ENCODE measurements at regions not wholly inside any gene's neighbourhood (a gene's known extent, or its start where the extent isn't known, plus 50 kb on each side); places are given as distances from the start of the nearest gene placed in this dataset.

GRCh38 chr16:65758620-65759019, 607.9 kb upstream of the CDH5 start:
- Mint-ChIP-seq H3K27me3 (ENCODE audit: low read depth) (no peaks in the 10 kb centered on the region), H3K4me3 (no peak overlapping the region), H3K9me3 (ENCODE audit: insufficient read depth) (no peaks in the 10 kb centered on the region), H3K36me3 (ENCODE audit: low read depth) (no peaks in the 10 kb centered on the region), H3K4me1 (ENCODE audit: low read depth) (no peaks in the 10 kb centered on the region), H3K27ac (no peak overlapping the region)
- DNase-seq (no peak), ATAC-seq (no peak)
- ChIA-PET POLR2A (no interaction called here), CTCF (no interaction called here)

GRCh38 chr16:65757064-65757463, 609.4 kb upstream of the CDH5 start:
- no peak for ATAC-seq
- H3K9me3 Mint-ChIP-seq (ENCODE audit: insufficient read depth) = no peaks in the 10 kb centered on the region
- ChIA-PET POLR2A (no interaction called here), CTCF (no interaction called here)
- H3K4me3 Mint-ChIP-seq = no peak overlapping the region
- H3K27me3 Mint-ChIP-seq (ENCODE audit: low read depth) = no peaks in the 10 kb centered on the region
- no peaks in the 10 kb centered on the region for H3K4me1 Mint-ChIP-seq (ENCODE audit: low read depth)
- no peaks in the 10 kb centered on the region for H3K36me3 Mint-ChIP-seq (ENCODE audit: low read depth)
- no peak overlapping the region for H3K27ac Mint-ChIP-seq
- no peak for DNase-seq

GRCh38 chr16:65756163-65756562, 610.3 kb upstream of the CDH5 start:
- POLR2A ChIA-PET = no interaction called here
- no peak overlapping the region for H3K27ac Mint-ChIP-seq
- no peak overlapping the region for H3K4me3 Mint-ChIP-seq
- H3K36me3 Mint-ChIP-seq (ENCODE audit: low read depth) = no peaks in the 10 kb centered on the region
- ATAC-seq = no peak
- H3K4me1 Mint-ChIP-seq (ENCODE audit: low read depth) = no peaks in the 10 kb centered on the region
- DNase-seq = no peak
- H3K9me3 Mint-ChIP-seq (ENCODE audit: insufficient read depth) = no peaks in the 10 kb centered on the region
- CTCF ChIA-PET = no interaction called here
- H3K27me3 Mint-ChIP-seq (ENCODE audit: low read depth) = no peaks in the 10 kb centered on the region

GRCh38 chr16:65754820-65755691, 611.4 kb upstream of the CDH5 start:
- ChIA-PET CTCF (no interaction called here), POLR2A (no interaction called here)
- H3K4me1 Mint-ChIP-seq (ENCODE audit: low read depth) = no peaks in the 10 kb centered on the region
- no peaks in the 10 kb centered on the region for H3K9me3 Mint-ChIP-seq (ENCODE audit: insufficient read depth)
- H3K36me3 Mint-ChIP-seq (ENCODE audit: low read depth) = no peaks in the 10 kb centered on the region
- DNase-seq = no peak
- no peak for ATAC-seq
- no peak overlapping the region for H3K4me3 Mint-ChIP-seq
- H3K27ac Mint-ChIP-seq = no peak overlapping the region
- no peaks in the 10 kb centered on the region for H3K27me3 Mint-ChIP-seq (ENCODE audit: low read depth)

- H3K27me3 Mint-ChIP-seq (ENCODE audit: low read depth) = no peaks in the 10 kb centered on the region
- no peaks in the 10 kb centered on the region for H3K4me1 Mint-ChIP-seq (ENCODE audit: low read depth)
- ChIA-PET POLR2A (no interaction called here), CTCF (no interaction called here)
- H3K36me3 Mint-ChIP-seq (ENCODE audit: low read depth) = no peaks in the 10 kb centered on the region
- H3K27ac Mint-ChIP-seq = no peak overlapping the region
- no peak for DNase-seq
- no peak for ATAC-seq
- no peaks in the 10 kb centered on the region for H3K9me3 Mint-ChIP-seq (ENCODE audit: insufficient read depth)
- no peak overlapping the region for H3K4me3 Mint-ChIP-seq
Observed at GRCh38 chr16:65752522-65752844, 614.0 kb upstream of the CDH5 start.

- H3K9me3 Mint-ChIP-seq (ENCODE audit: insufficient read depth) = no peaks in the 10 kb centered on the region
- no peaks in the 10 kb centered on the region for H3K36me3 Mint-ChIP-seq (ENCODE audit: low read depth)
- H3K4me1 Mint-ChIP-seq (ENCODE audit: low read depth) = no peaks in the 10 kb centered on the region
- ChIA-PET POLR2A (no interaction called here), CTCF (no interaction called here)
- no peak overlapping the region for H3K27ac Mint-ChIP-seq
- no peak overlapping the region for H3K4me3 Mint-ChIP-seq
- DNase-seq = no peak
- no peaks in the 10 kb centered on the region for H3K27me3 Mint-ChIP-seq (ENCODE audit: low read depth)
- no peak for ATAC-seq
Observed at GRCh38 chr16:65751622-65752521, 614.6 kb upstream of the CDH5 start.

GRCh38 chr16:65749506-65749905, 617.0 kb upstream of the CDH5 start:
- H3K4me3 Mint-ChIP-seq = no peak overlapping the region
- POLR2A ChIA-PET = no interaction called here
- no peaks in the 10 kb centered on the region for H3K9me3 Mint-ChIP-seq (ENCODE audit: insufficient read depth)
- CTCF ChIA-PET = no interaction called here
- no peaks in the 10 kb centered on the region for H3K36me3 Mint-ChIP-seq (ENCODE audit: low read depth)
- no peaks in the 10 kb centered on the region for H3K4me1 Mint-ChIP-seq (ENCODE audit: low read depth)
- no peaks in the 10 kb centered on the region for H3K27me3 Mint-ChIP-seq (ENCODE audit: low read depth)
- ATAC-seq (no peak), DNase-seq (no peak)
- no peak overlapping the region for H3K27ac Mint-ChIP-seq

- ATAC-seq (no peak), DNase-seq (no peak)
- Mint-ChIP-seq H3K27me3 (ENCODE audit: low read depth) (no peaks in the 10 kb centered on the region), H3K27ac (no peak overlapping the region), H3K9me3 (ENCODE audit: insufficient read depth) (no peaks in the 10 kb centered on the region), H3K4me3 (no peak overlapping the region), H3K4me1 (ENCODE audit: low read depth) (no peaks in the 10 kb centered on the region), H3K36me3 (ENCODE audit: low read depth) (no peaks in the 10 kb centered on the region)
- POLR2A ChIA-PET = no interaction called here
- CTCF ChIA-PET = no interaction called here
Observed at GRCh38 chr16:65746941-65747340, 619.5 kb upstream of the CDH5 start.

- Mint-ChIP-seq H3K27ac (no peak overlapping the region), H3K36me3 (ENCODE audit: low read depth) (no peaks in the 10 kb centered on the region), H3K4me1 (ENCODE audit: low read depth) (no peaks in the 10 kb centered on the region), H3K4me3 (no peak overlapping the region), H3K27me3 (ENCODE audit: low read depth) (no peaks in the 10 kb centered on the region), H3K9me3 (ENCODE audit: insufficient read depth) (no peaks in the 10 kb centered on the region)
- no peak for ATAC-seq
- ChIA-PET POLR2A (no interaction called here), CTCF (no interaction called here)
- DNase-seq = no peak
Observed at GRCh38 chr16:65745201-65745708, 621.2 kb upstream of the CDH5 start.

- Mint-ChIP-seq H3K4me1 (ENCODE audit: low read depth) (no peaks in the 10 kb centered on the region), H3K36me3 (ENCODE audit: low read depth) (no peaks in the 10 kb centered on the region), H3K9me3 (ENCODE audit: insufficient read depth) (no peaks in the 10 kb centered on the region), H3K27ac (no peak overlapping the region), H3K4me3 (no peak overlapping the region), H3K27me3 (ENCODE audit: low read depth) (no peaks in the 10 kb centered on the region)
- no peak for DNase-seq
- ChIA-PET CTCF (no interaction called here), POLR2A (no interaction called here)
- no peak for ATAC-seq
Observed at GRCh38 chr16:65744401-65744800, 622.1 kb upstream of the CDH5 start.

GRCh38 chr16:65743558-65743957, 621.7 kb upstream of the CDH11 start:
- H3K27ac Mint-ChIP-seq = no peak overlapping the region
- H3K27me3 Mint-ChIP-seq (ENCODE audit: low read depth) = no peaks in the 10 kb centered on the region
- ATAC-seq = no peak
- H3K4me1 Mint-ChIP-seq (ENCODE audit: low read depth) = no peaks in the 10 kb centered on the region
- H3K36me3 Mint-ChIP-seq (ENCODE audit: low read depth) = no peaks in the 10 kb centered on the region
- no peak overlapping the region for H3K4me3 Mint-ChIP-seq
- no peak for DNase-seq
- POLR2A ChIA-PET = no interaction called here
- CTCF ChIA-PET = no interaction called here
- no peaks in the 10 kb centered on the region for H3K9me3 Mint-ChIP-seq (ENCODE audit: insufficient read depth)

GRCh38 chr16:65740711-65741110, 618.8 kb upstream of the CDH11 start:
- Mint-ChIP-seq H3K36me3 (ENCODE audit: low read depth) (no peaks in the 10 kb centered on the region), H3K27me3 (ENCODE audit: low read depth) (no peaks in the 10 kb centered on the region), H3K4me1 (ENCODE audit: low read depth) (no peaks in the 10 kb centered on the region), H3K27ac (no peak overlapping the region), H3K9me3 (ENCODE audit: insufficient read depth) (no peaks in the 10 kb centered on the region), H3K4me3 (no peak overlapping the region)
- ChIA-PET CTCF (no interaction called here), POLR2A (no interaction called here)
- no peak for ATAC-seq
- no peak for DNase-seq

Measured in activated CD8-positive, alpha-beta T cell treated with anti-CD3 and anti-CD28 coated beads, Interleukin-2, amount 10 ng/mL, durations not matched to agents 7 days and 5 days (primary cell).